ENCODE measurements at regions not wholly inside any gene's neighbourhood (a gene's known extent, or its start where the extent isn't known, plus 50 kb on each side); places are given as distances from the start of the nearest gene placed in this dataset.

DNA sequence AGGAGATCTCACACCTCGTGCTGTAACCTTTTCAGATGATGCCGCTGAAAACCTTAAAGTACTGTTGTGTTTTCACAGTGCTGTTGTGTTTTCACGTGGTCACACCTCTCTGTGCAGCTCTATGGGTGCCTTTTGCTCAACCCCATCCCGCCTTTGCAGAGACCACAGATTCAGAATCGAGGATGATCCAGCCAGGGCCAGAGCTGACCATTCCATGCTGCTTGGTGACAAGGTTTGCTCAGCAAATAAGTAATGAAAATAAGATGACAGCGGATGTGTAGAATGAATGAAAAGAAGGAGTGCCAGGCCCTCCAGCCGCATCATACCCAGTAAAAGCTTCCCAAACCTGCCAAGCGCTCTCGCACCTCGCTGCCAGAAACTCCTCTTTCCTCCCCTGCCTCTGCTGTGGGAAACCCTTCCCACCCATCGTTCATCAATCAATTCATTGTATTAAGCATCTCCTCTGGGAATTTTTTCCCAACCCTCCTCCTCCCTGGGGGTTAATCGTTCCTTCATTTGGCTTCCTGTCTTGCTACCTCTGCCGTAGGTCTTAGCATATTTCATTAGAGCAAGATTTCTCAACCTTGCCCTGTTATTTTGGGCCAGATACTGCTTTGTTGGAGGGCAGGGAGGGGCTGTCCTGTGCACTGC is 93.4 kb upstream of the CRHR1 start:
- TF ChIP-seq, protein P1, sequence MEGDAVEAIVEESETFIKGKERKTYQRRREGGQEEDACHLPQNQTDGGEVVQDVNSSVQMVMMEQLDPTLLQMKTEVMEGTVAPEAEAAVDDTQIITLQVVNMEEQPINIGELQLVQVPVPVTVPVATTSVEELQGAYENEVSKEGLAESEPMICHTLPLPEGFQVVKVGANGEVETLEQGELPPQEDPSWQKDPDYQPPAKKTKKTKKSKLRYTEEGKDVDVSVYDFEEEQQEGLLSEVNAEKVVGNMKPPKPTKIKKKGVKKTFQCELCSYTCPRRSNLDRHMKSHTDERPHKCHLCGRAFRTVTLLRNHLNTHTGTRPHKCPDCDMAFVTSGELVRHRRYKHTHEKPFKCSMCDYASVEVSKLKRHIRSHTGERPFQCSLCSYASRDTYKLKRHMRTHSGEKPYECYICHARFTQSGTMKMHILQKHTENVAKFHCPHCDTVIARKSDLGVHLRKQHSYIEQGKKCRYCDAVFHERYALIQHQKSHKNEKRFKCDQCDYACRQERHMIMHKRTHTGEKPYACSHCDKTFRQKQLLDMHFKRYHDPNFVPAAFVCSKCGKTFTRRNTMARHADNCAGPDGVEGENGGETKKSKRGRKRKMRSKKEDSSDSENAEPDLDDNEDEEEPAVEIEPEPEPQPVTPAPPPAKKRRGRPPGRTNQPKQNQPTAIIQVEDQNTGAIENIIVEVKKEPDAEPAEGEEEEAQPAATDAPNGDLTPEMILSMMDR (IDR thresholded peaks at IDR 0.05) = no peak
- TF ChIP-seq POLR2A (IDR thresholded peaks at IDR 0.05) (no peak), POLR2AphosphoS5 (IDR thresholded peaks at IDR 0.05) (no peak)
